ENCODE measurements at regions not wholly inside any gene's neighbourhood (a gene's known extent, or its start where the extent isn't known, plus 50 kb on each side); places are given as distances from the start of the nearest gene placed in this dataset.
A peak's percentile ranks its signal among the peaks of the same experiment; 100 is the strongest.
"Not testable (repeated sequence)": the region's sequence is repeated elsewhere in the genome, so short reads cannot be mapped to it uniquely, and the experiment has no call there.

DNA sequence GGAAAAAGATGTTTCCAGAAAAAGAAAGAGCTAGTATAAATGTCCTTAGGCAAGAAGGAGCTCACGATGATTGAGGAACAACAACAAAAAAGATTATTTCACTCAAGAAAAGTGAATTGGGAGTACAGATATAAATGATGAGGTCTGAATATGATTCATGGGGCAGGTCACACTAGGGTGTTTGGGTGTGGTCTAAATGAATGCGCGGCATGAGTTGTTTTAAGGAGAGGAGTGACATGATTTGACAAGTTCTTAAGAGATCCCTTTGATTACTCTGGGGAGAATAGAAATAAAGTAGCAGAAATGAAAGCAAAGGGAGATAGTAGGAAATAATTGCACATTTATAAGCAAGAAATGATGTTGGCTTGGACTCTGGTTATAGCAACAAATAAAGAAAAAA lies 59.3 kb downstream of the NUTM2D start:
- H3K79me2 ChIP-seq; H2AFZ ChIP-seq; H3K9me3 ChIP-seq (ENCODE audit: low read depth); H3K4me1 ChIP-seq (ENCODE audit: insufficient read depth); H3K9me2 ChIP-seq (replicated peaks; ENCODE audit: insufficient read depth); H3K4me3 ChIP-seq; H4K20me1 ChIP-seq (ENCODE audit: insufficient read depth, poor library complexity, severe bottlenecking); H3K4me2 ChIP-seq; DNase-seq (ENCODE audit: low spot score); H3K27ac ChIP-seq; H3K27me3 ChIP-seq; H3K36me3 ChIP-seq (replicated peaks; ENCODE audit: insufficient read depth, low read depth): not testable (repeated sequence)
- 65% methylated on average over 3 of the region's 3 CpGs for WGBS (ENCODE audit: low lambda C conversion rate, missing lambda C conversion rate)

DNA sequence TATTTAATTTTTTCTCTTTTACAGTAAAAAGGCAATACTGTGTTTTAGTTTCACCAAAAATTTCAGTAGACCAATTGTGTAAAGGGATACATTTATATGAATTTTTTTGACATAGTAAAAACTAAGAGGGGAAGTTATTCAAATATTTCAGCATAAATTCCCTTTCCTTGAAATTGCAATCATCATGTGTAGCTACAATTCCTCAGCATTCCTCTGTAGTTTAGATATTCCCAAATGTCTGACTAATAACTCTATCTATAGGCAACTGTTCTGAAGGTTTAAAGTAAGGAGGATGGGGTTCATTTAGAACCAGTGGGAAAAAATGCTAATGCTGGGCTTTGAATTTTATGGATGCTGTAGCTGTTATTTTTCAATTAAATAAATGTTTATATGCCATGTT lies 65.1 kb downstream of the NUTM2D start:
- H3K9me3 ChIP-seq (ENCODE audit: low read depth); DNase-seq (ENCODE audit: low spot score); H3K36me3 ChIP-seq (replicated peaks; ENCODE audit: insufficient read depth, low read depth); H3K9me2 ChIP-seq (replicated peaks; ENCODE audit: insufficient read depth); H3K27me3 ChIP-seq; H4K20me1 ChIP-seq (ENCODE audit: insufficient read depth, poor library complexity, severe bottlenecking); H3K4me3 ChIP-seq; H3K27ac ChIP-seq; H2AFZ ChIP-seq; H3K4me1 ChIP-seq (ENCODE audit: insufficient read depth); H3K79me2 ChIP-seq; H3K4me2 ChIP-seq: not testable (repeated sequence)

DNA sequence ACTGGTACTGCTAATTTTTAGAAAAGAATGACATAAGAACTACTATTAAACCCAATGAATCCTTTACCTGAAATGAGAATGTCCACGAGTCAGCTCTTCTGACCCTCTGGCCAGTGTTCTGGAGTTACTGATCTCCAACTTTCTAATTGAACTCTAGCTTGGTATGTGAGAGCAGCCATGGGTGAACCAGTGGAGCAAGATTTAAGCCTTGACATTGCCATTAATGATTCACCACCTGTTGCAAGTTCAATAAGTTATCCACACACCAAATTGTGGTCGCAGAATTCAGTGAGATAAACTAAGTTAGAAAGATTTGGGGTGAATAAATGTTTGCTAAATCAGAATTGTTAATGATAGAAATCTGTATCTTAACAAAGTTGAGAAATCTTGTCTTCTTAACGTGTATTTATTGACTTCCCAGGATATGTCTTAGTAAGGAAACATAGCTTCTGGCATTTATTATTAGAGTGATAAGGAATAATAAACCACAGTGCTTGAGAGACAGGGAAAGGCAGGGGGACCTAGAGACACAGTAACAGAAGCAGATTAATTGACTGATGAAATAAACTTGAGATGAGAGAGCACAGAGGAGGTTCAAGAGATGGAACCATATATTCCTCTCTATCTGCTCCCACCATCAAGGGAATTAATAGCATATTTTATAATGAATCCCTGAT lies 67.3 kb downstream of the NUTM2D start:
- not testable (repeated sequence) for H3K4me1 ChIP-seq (ENCODE audit: insufficient read depth); H3K9me3 ChIP-seq (ENCODE audit: low read depth); H3K27me3 ChIP-seq; DNase-seq (ENCODE audit: low spot score); H4K20me1 ChIP-seq (ENCODE audit: insufficient read depth, poor library complexity, severe bottlenecking); H3K9me2 ChIP-seq (replicated peaks; ENCODE audit: insufficient read depth); H3K27ac ChIP-seq; H3K4me3 ChIP-seq; H3K36me3 ChIP-seq (replicated peaks; ENCODE audit: insufficient read depth, low read depth); H2AFZ ChIP-seq; H3K79me2 ChIP-seq
- H3K4me2 ChIP-seq, result peak overlapping the region; percentile 3
- WGBS (ENCODE audit: low lambda C conversion rate, missing lambda C conversion rate), result 37% methylated on average over 3 of the region's 3 CpGs

DNA sequence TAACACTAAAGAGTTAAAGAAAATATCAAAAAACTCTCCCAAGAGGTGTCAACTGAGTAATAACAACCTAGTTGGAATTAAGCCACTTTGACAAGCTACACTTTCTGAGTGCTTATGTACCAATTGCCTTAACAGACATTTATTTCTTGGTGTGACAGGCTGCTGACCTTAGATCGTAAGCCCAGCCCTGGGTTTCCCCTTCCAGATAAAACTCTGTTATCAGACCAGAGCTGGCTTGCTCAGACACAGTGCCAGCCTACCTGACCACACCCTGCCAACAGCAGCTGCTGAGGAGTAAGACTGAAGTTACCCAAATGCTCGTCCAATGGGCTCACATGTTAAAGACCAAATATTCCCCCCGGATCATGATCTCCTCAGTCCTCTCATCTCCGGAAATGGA lies 70.9 kb upstream of the MINPP1 start:
- H4K20me1 ChIP-seq (ENCODE audit: insufficient read depth, poor library complexity, severe bottlenecking); H3K79me2 ChIP-seq; H3K4me1 ChIP-seq (ENCODE audit: insufficient read depth); H3K27ac ChIP-seq; DNase-seq (ENCODE audit: low spot score); H2AFZ ChIP-seq; H3K27me3 ChIP-seq; H3K4me2 ChIP-seq; H3K9me3 ChIP-seq (ENCODE audit: low read depth); H3K9me2 ChIP-seq (replicated peaks; ENCODE audit: insufficient read depth); H3K4me3 ChIP-seq; H3K36me3 ChIP-seq (replicated peaks; ENCODE audit: insufficient read depth, low read depth): not testable (repeated sequence)
- 65% methylated on average over 1 of the region's 4 CpGs for WGBS (ENCODE audit: low lambda C conversion rate, missing lambda C conversion rate)

DNA sequence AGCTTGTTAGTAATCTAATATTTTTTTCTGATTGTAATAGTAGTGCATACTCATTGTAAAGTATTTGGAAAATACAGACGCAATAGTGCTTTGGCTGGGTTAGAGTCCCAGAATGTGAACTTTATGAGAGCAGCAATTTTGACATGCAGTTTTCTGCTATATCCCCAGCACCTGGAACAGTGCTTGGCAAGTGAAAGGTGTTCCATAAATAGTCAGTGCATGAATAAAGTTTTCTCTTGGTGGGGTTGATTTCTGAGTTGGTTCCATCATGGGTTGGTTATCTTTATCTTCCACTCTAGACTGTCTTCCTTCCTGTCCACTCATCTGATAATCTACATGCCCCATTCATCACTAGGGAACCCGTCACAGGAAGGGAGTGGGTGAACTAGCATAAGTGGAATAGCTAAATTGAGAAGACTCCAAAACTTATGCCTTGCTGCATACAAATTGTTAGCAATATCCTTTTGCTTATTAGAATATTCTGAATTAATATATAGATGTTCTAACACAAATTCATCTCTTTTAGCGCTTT lies 69.3 kb upstream of the MINPP1 start:
- H3K36me3 ChIP-seq (replicated peaks; ENCODE audit: insufficient read depth, low read depth); H3K27me3 ChIP-seq; H3K4me1 ChIP-seq (ENCODE audit: insufficient read depth); H3K27ac ChIP-seq; H3K9me3 ChIP-seq (ENCODE audit: low read depth); H3K79me2 ChIP-seq; DNase-seq (ENCODE audit: low spot score); H3K9me2 ChIP-seq (replicated peaks; ENCODE audit: insufficient read depth); H3K4me2 ChIP-seq; H3K4me3 ChIP-seq; H2AFZ ChIP-seq; H4K20me1 ChIP-seq (ENCODE audit: insufficient read depth, poor library complexity, severe bottlenecking): not testable (repeated sequence)
- 99% methylated on average over 2 of the region's 3 CpGs for WGBS (ENCODE audit: low lambda C conversion rate, missing lambda C conversion rate)

DNA sequence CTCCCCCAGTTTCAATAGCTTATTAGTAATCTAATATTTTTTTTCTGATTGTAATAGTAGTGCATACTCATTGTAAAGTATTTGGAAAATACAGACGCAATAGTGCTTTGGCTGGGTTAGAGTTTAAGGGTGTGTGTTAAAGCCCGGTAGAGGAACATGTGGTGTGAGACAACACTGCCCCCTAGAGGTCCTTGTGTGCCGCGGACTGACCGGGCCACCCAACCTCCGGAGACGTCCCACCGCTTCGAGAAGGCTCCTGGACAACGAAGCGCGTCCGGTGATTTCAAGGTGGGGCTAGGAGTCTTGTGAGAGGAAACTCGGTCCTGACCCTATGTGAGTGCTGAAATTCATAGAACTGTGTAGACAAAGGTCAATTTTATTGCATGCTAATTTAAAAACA lies 68.6 kb upstream of the MINPP1 start:
- not testable (repeated sequence) for H3K4me2 ChIP-seq; H3K4me3 ChIP-seq; H3K27ac ChIP-seq; DNase-seq (ENCODE audit: low spot score); H3K9me2 ChIP-seq (replicated peaks; ENCODE audit: insufficient read depth); H3K36me3 ChIP-seq (replicated peaks; ENCODE audit: insufficient read depth, low read depth); H2AFZ ChIP-seq; H3K27me3 ChIP-seq; H4K20me1 ChIP-seq (ENCODE audit: insufficient read depth, poor library complexity, severe bottlenecking); H3K79me2 ChIP-seq; H3K4me1 ChIP-seq (ENCODE audit: insufficient read depth); H3K9me3 ChIP-seq (ENCODE audit: low read depth)
- WGBS (ENCODE audit: low lambda C conversion rate, missing lambda C conversion rate), result 2% methylated on average over 12 of the region's 14 CpGs
- TF ChIP-seq, protein P1, sequence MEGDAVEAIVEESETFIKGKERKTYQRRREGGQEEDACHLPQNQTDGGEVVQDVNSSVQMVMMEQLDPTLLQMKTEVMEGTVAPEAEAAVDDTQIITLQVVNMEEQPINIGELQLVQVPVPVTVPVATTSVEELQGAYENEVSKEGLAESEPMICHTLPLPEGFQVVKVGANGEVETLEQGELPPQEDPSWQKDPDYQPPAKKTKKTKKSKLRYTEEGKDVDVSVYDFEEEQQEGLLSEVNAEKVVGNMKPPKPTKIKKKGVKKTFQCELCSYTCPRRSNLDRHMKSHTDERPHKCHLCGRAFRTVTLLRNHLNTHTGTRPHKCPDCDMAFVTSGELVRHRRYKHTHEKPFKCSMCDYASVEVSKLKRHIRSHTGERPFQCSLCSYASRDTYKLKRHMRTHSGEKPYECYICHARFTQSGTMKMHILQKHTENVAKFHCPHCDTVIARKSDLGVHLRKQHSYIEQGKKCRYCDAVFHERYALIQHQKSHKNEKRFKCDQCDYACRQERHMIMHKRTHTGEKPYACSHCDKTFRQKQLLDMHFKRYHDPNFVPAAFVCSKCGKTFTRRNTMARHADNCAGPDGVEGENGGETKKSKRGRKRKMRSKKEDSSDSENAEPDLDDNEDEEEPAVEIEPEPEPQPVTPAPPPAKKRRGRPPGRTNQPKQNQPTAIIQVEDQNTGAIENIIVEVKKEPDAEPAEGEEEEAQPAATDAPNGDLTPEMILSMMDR (IDR thresholded peaks at IDR 0.05; ENCODE audit: poor library complexity), result peak; percentile 34

DNA sequence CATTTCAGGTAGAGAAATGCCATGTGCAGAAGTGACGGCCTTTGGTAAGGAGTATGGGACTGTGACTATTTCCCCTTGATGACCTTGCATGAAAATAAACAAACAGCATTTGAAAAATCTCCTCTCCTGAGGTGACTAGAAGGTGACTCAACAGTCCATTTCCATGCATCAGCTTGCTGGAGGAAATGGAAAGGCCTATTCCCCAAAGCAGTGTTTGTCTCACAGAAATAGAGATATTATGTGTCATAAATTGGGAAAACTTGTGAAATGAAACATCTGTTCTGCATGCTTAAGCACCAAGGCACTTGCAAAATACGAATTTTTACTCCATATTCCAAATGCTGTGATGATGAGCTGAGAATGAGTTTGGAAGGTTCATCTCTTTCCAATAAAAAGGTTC lies 67.2 kb upstream of the MINPP1 start:
- not testable (repeated sequence) for H3K9me3 ChIP-seq (ENCODE audit: low read depth); H3K27me3 ChIP-seq; DNase-seq (ENCODE audit: low spot score); H3K36me3 ChIP-seq (replicated peaks; ENCODE audit: insufficient read depth, low read depth); H3K27ac ChIP-seq; H3K4me1 ChIP-seq (ENCODE audit: insufficient read depth); H3K4me3 ChIP-seq; H3K9me2 ChIP-seq (replicated peaks; ENCODE audit: insufficient read depth); H3K79me2 ChIP-seq; H2AFZ ChIP-seq; H3K4me2 ChIP-seq; H4K20me1 ChIP-seq (ENCODE audit: insufficient read depth, poor library complexity, severe bottlenecking)
- WGBS (ENCODE audit: low lambda C conversion rate, missing lambda C conversion rate), result 74% methylated on average over 2 of the region's 2 CpGs

All from hepatocyte (in vitro differentiated cells).